Endothelial cell of umbilical vein (primary cell): ENCODE measurements at regions not wholly inside any gene's neighbourhood (a gene's known extent, or its start where the extent isn't known, plus 50 kb on each side); places are given as distances from the start of the nearest gene placed in this dataset.

Source experiments
- BruUV-seq: library from RNA; stranded (reverse); fragments of 400-500 nt; replicated peaks from 2 replicates; lab custom pipeline; 2021; lab: Mats Ljungman, UMichigan
- CTCF ChIA-PET: fragments of 300-600, 350-600 bp; sonication (Branson Sonifier 250); formaldehyde crosslinking; loops from one replicate; lab custom pipeline; 2021; ENCODE audit warnings: antibody characterized with exemption, inconsistent platforms; lab: Charles Lee
- POLR2A ChIA-PET: fragments of 300-600, 350-600 bp; sonication (Branson Sonifier 250); formaldehyde crosslinking; loops from one replicate; lab custom pipeline; 2021; ENCODE audit warnings: antibody characterized with exemption, inconsistent platforms; lab: Charles Lee
- DNase-seq: peaks from one replicate; pipeline ENCODE4 v3.0.0-alpha.2; 2011; ENCODE audit warnings: low read depth, low spot score
- FAIRE-seq: peaks from 2 replicates; lab custom pipeline; 2011; peaks lifted over from hg19 to GRCh38; lab: Jason Lieb, UNC
- H2AFZ ChIP-seq: 2 replicates; pipeline ENCODE4 v1.6.0; 2012; ENCODE audit warnings: low read depth, low read length, control low read depth, inconsistent platforms
- H3K27ac ChIP-seq: 2 replicates; pipeline ENCODE4 v1.5.1; 2011; ENCODE audit warnings: low read depth, mild to moderate bottlenecking, control low read depth, low read length, moderate library complexity; ENCODE audit not compliant: insufficient read depth
- H3K27me3 ChIP-seq, 2 experiments: 2 replicates each; pipeline versions ENCODE4 v1.6.0 to v1.6.1; 2011; ENCODE audit warnings: low read length in 2 of 2, mixed read lengths in 1 of 2; ENCODE audit not compliant: control insufficient read depth in 2 of 2, insufficient read depth in 2 of 2
- H3K36me3 ChIP-seq, 2 experiments: 2 replicates in 1 of 2; 3 replicates in 1 of 2; pipeline ENCODE4 v1.5.1; 2011; ENCODE audit warnings: low read length in 2 of 2, mild to moderate bottlenecking in 1 of 2, moderate library complexity in 1 of 2; ENCODE audit not compliant: control insufficient read depth in 2 of 2, insufficient read depth in 2 of 2; ENCODE audit errors: extremely low read depth in 1 of 2
- H3K4me1 ChIP-seq: 3 replicates; pipeline ENCODE4 v1.5.1; 2011; ENCODE audit warnings: mild to moderate bottlenecking, low read length; ENCODE audit not compliant: control insufficient read depth, insufficient read depth; ENCODE audit errors: extremely low read depth
- H3K4me2 ChIP-seq: 2 replicates; pipeline ENCODE4 v1.6.1; 2011; ENCODE audit warnings: low read length, control low read depth, mixed read lengths; ENCODE audit not compliant: insufficient read depth
- H3K4me3 ChIP-seq, 3 experiments: fragments of 200-600 bp in 1 of 3; sonication (generic), shearing (Covaris generic) in 1 of 3; replicated peaks in 1 of 3; 2 replicates each; pipeline ENCODE4 v1.5.1; 2011 to 2016; ENCODE audit warnings: control low read depth in 3 of 3, low read length in 3 of 3, mild to moderate bottlenecking in 2 of 3, inconsistent platforms in 1 of 3, low read depth in 1 of 3, moderate library complexity in 1 of 3; ENCODE audit not compliant: insufficient read depth in 1 of 3
- H3K79me2 ChIP-seq: 2 replicates; pipeline ENCODE4 v1.6.0; 2012; ENCODE audit warnings: low read length, inconsistent platforms; ENCODE audit not compliant: control insufficient read depth, insufficient read depth
- H3K9ac ChIP-seq: replicated peaks from 2 replicates; pipeline ENCODE3; 2011; ENCODE audit warnings: low read length, control low read depth; ENCODE audit not compliant: insufficient read depth; ENCODE audit errors: extremely low read depth
- H3K9me1 ChIP-seq: replicated peaks from 3 replicates; pipeline ENCODE4 v1.6.0; 2011; ENCODE audit warnings: mild to moderate bottlenecking, low read length; ENCODE audit not compliant: control insufficient read depth, insufficient read depth; ENCODE audit errors: extremely low read depth
- H3K9me3 ChIP-seq: replicated peaks from 2 replicates; pipeline ENCODE4 v1.5.1; 2012; ENCODE audit warnings: low read length, inconsistent platforms; ENCODE audit not compliant: control insufficient read depth, insufficient read depth
- H4K20me1 ChIP-seq: replicated peaks from 2 replicates; pipeline ENCODE3; 2011; ENCODE audit warnings: mild to moderate bottlenecking, low read length; ENCODE audit not compliant: control insufficient read depth, insufficient read depth; ENCODE audit errors: extremely low read depth
- FOS ChIP-seq: IDR thresholded peaks from 2 replicates; pipeline ENCODE4 v1.6.1; 2011; ENCODE audit warnings: mild to moderate bottlenecking, low read length, moderate library complexity, borderline replicate concordance; ENCODE audit not compliant: insufficient read depth
- GATA2 ChIP-seq: IDR thresholded peaks from 2 replicates; pipeline ENCODE4 v1.7.0; 2011; ENCODE audit warnings: low read depth, mild to moderate bottlenecking, moderate library complexity, mixed read lengths, low read length; ENCODE audit not compliant: insufficient read length, insufficient read depth
- JUN ChIP-seq: IDR thresholded peaks from 2 replicates; pipeline ENCODE4 v1.6.1; 2011; ENCODE audit warnings: borderline replicate concordance, low read depth; ENCODE audit not compliant: insufficient read length, insufficient read depth
- MYC ChIP-seq: IDR thresholded peaks from one replicate; pipeline ENCODE4 v1.6.1; 2011; ENCODE audit warnings: mild to moderate bottlenecking, low read depth, low read length
- POLR2AphosphoS5 ChIP-seq: IDR thresholded peaks from 2 replicates; pipeline ENCODE4 v1.6.1; 2012; ENCODE audit warnings: low read depth, mild to moderate bottlenecking, control low read depth, low read length, moderate library complexity; ENCODE audit not compliant: insufficient read depth
- dilution Hi-C: fragments of 300-500 bp; cut with MboI; formaldehyde crosslinking; loops from one replicate; pipeline ENCODE4 v1.15.0; 2019; ENCODE audit warnings: low sequenced_read_pairs; ENCODE audit not compliant: extremely low pct_ligation_motif_present
- intact Hi-C: fragments of 100-400 bp; cut with micrococcal nuclease; formaldehyde crosslinking; loops from one replicate; pipeline ENCODE4 v1.10.0; 2022
- TF ChIP-seq, protein P1 (sequence below), 2 donors: IDR thresholded peaks; 1 replicate in 1 of 2; 2 replicates in 1 of 2; pipeline ENCODE4 v1.5.1; 2011; ENCODE audit warnings: low read length in 2 of 2, mild to moderate bottlenecking in 2 of 2, moderate library complexity in 2 of 2, control low read depth in 1 of 2, inconsistent platforms in 1 of 2, low read depth in 1 of 2; ENCODE audit not compliant: insufficient read depth in 1 of 2; ENCODE audit errors: extremely low read depth in 1 of 2

DNA sequence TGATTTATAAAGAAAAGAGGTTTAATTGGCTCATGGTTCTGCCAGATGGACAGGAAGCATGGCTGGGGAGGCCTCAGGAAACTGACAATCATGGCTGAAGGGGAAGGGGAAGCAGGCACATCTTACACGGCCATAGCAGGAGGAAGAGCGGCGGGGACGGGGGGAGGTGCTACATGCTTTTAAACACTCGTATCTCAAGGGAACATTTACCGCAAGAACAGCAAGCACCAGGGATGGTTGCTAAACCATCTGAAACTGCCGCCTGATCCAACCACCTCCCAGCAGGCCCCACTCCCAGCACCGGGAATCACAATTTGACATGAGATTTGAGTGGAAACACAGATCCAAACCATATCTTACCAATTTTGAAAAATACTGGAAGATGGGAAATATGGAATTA, 362.8 kb downstream of the FBXO15 start:
- BruUV-seq = no TSS peak
- Histone ChIP-seq H3K27me3 (no peaks in the 10 kb centered on the region), H3K9me1 (no peaks in the 10 kb centered on the region), H3K4me2 (no peak overlapping the region), H3K9ac (no peak overlapping the region), H4K20me1 (no peaks in the 10 kb centered on the region), H3K27ac (no peak overlapping the region), H3K79me2 (no peaks in the 10 kb centered on the region), H3K36me3 (no peaks in the 10 kb centered on the region), H3K4me1 (no peaks in the 10 kb centered on the region), H3K4me3 (no peak overlapping the region), H3K9me3 (peaks cover 2% of the 10 kb centered on the region), H2AFZ (no peak overlapping the region)
- dilution Hi-C loops = no loop called here
- DNase-seq (no peak), FAIRE-seq (no peak)
- intact Hi-C loops = no loop called here
- POLR2A ChIA-PET = no interaction called here
- CTCF ChIA-PET = no interaction called here
- TF ChIP-seq MYC (no peak), FOS (no peak), POLR2AphosphoS5 (no peak), JUN (no peak), GATA2 (no peak)
- TF ChIP-seq, protein P1, sequence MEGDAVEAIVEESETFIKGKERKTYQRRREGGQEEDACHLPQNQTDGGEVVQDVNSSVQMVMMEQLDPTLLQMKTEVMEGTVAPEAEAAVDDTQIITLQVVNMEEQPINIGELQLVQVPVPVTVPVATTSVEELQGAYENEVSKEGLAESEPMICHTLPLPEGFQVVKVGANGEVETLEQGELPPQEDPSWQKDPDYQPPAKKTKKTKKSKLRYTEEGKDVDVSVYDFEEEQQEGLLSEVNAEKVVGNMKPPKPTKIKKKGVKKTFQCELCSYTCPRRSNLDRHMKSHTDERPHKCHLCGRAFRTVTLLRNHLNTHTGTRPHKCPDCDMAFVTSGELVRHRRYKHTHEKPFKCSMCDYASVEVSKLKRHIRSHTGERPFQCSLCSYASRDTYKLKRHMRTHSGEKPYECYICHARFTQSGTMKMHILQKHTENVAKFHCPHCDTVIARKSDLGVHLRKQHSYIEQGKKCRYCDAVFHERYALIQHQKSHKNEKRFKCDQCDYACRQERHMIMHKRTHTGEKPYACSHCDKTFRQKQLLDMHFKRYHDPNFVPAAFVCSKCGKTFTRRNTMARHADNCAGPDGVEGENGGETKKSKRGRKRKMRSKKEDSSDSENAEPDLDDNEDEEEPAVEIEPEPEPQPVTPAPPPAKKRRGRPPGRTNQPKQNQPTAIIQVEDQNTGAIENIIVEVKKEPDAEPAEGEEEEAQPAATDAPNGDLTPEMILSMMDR (IDR thresholded peaks at IDR 0.05; ENCODE audit: extremely low read depth in 1 of 2, insufficient read depth in 1 of 2, low read depth in 1 of 2, low read length in 2 of 2) = no peak

DNA sequence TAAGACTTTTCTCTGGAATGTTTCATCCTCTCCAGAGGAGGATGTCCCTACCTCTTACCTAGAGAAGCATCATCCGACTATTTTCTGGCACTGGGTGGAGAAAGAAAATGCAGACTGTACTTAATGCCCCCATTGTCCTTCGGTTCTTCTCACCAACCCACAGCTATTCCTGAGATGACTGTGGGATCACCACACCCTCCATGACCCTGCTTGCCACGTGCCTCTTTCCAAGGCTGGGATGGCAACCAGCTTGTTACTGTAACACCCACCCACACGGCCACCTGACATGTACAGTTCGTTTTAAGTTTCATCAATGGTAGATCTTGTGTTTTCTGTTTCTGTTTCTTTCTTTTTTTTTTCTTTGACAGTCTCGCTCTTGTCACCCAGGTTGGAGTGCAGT, 365.2 kb downstream of the FBXO15 start:
- Histone ChIP-seq H3K4me2 (no peak overlapping the region), H3K27ac (no peak overlapping the region), H2AFZ (no peak overlapping the region), H3K27me3 (no peaks in the 10 kb centered on the region), H3K4me3 (no peak overlapping the region), H4K20me1 (no peaks in the 10 kb centered on the region), H3K4me1 (no peaks in the 10 kb centered on the region), H3K9ac (no peak overlapping the region), H3K9me3 (peaks cover 4% of the 10 kb centered on the region), H3K79me2 (no peaks in the 10 kb centered on the region), H3K36me3 (no peaks in the 10 kb centered on the region), H3K9me1 (no peaks in the 10 kb centered on the region)
- dilution Hi-C loops (no loop called here), intact Hi-C loops (no loop called here)
- DNase-seq = no peak
- CTCF ChIA-PET = no interaction called here
- FAIRE-seq = no peak
- no peak for TF ChIP-seq POLR2AphosphoS5
- TF ChIP-seq, protein P1 (IDR thresholded peaks at IDR 0.05; ENCODE audit: extremely low read depth in 1 of 2, insufficient read depth in 1 of 2, low read depth in 1 of 2, low read length in 2 of 2) = no peak
- POLR2A ChIA-PET = no interaction called here
- BruUV-seq = no TSS peak
